ENCODE measurements at regions not wholly inside any gene's neighbourhood (a gene's known extent, or its start where the extent isn't known, plus 50 kb on each side); places are given as distances from the start of the nearest gene placed in this dataset.
A peak's percentile ranks its signal among the peaks of the same experiment; 100 is the strongest.
"Not testable (repeated sequence)": the region's sequence is repeated elsewhere in the genome, so short reads cannot be mapped to it uniquely, and the experiment has no call there.

DNA sequence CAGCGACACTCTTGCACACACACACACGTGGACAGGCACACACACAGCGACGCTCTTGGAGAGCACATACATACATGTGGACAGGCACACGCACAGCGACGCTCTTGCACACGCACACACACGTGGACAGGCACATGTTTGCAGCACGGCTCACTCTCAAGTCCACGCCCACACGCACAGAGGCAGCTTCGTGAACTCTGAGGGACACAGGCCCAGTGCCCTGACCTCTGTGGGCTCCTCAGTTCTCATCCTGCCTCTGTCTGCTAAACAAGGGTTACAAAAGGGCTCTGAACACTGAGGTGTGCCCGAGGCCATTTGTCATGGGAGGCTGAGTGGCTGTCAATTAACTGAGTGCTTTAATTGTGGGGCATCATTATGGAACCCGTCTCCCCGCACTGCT is 558.8 kb upstream of the ADAMTS16 start:
- no peak for DNase-seq

DNA sequence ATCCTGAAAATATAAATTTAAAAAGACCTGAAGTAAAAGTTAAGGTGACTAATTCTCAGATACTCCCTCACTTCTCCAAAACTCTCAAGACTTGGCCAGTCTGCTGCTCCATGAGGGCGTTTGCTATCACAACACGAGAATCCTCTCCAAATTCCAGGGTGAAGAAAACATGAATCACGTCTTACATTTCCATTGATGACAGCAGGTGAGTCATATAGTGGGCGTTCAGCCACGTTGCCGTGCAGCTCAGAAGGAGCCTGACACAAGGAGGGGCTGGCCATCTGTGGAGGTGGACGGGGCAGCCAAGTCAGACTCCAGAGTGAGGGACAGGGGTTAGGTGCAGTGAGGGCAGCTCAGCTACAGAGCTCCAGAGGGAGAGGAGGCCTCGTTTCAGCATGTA is 555.1 kb upstream of the ADAMTS16 start:
- DNase-seq, result no peak

DNA sequence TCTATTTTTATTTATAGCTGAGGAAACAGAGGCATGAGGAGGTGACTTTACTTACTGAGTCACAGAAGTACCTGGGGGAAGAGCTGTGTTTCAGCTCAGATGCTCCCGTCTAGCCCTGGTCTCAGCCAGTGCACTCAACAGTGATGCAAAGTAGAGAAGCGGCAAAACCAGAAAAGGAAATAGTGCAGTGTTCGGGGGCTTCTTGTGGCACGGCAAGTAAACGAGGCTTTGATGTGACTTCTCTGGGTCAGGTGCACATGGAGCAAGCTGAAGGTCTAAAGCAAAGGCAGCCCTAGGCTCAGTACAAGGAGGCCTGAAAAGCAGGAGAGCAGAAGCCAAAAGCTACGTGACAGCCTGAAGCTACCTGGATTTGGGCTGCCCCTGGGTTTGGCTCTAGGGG is 526.7 kb upstream of the ADAMTS16 start:
- DNase-seq, result no peak

DNA sequence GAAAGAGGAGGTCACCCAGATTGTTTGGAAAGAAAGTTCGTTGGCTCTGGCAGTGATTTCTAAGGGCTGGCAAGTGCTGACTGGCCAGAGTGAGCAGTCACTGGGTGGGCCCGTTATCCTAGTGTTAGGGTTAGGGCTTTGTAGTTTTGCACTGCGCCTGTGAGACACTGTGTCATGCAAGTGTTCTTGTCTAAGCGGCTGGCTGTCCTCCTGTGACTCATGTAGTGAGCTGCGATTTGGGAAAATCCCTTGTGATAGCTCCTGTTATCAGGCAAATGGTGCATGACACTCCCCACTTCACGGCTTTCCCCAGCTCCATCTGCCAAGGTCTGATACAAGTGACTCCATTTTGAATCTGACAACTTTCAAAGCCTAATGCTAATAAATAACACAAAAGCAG is 526.0 kb upstream of the ADAMTS16 start:
- no peak for DNase-seq

DNA sequence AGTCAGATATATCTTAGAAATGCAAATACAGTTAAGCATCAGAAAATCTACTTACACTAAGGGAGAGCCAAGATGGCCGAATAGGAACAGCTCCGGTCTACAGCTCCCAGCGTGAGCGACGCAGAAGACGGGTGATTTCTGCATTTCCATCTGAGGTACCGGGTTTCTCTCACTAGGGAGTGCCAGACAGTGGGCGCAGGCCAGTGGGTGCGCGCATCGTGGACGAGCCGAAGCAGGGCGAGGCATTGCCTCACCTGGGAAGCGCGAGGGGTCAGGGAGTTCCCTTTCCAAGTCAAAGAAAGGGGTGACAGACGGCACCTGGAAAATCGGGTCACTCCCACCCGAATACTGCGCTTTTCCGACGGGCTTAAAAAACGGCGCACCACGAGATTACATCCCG is 524.8 kb upstream of the ADAMTS16 start:
- DNase-seq, result not testable (repeated sequence)

DNA sequence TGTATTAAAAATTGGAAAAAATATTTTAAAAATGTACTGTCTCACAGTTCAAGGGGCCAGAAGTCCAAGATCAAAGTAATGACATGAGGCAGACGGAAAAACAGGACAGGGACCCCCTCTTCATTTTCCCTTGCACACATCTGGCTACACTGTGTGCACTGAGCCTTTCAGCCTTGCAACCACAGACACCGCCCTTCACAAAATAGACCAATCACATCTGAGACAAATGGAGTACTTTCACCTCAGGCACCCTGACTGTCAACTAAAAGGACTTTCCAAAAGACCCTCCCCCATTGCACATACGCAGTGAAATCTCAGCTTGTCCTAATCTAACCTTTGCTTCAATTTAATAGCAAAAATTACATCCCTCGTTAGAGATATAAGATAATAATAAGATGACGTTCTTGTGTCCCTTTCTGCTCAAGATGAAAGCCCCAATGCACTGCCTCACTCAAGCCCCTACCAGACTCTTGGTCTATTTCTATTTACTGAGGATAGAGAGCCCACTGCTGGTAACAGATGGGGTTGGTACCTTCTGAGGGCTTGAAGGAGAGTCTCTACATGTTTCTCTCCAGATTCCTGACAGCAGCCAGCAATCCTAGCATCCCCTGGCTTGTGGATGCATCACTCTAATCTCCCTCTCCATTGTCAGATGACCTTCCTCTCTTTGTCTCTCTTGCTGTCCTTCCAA is 514.8 kb upstream of the ADAMTS16 start:
- DNase-seq, result no peak

DNA sequence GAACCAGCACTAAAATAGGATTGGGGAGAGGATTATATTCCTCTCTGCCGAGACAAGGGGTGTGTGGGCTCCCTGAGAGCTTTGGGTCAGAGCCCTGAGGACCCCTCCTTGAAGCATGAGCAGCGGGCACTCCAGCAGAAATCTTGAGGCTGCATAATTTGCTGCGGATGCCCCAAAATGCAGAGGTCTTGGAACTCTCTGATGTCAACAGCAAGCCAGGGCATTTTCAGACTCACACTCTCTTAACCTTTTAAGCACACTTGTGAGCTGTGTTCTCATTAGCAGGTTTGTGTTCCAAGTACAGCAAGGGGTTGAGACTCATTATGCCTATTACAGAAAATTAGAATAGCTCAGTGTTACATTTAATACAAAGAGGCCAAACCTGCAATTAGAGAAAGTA is 513.0 kb upstream of the ADAMTS16 start:
- peak; percentile 40 for DNase-seq

DNA sequence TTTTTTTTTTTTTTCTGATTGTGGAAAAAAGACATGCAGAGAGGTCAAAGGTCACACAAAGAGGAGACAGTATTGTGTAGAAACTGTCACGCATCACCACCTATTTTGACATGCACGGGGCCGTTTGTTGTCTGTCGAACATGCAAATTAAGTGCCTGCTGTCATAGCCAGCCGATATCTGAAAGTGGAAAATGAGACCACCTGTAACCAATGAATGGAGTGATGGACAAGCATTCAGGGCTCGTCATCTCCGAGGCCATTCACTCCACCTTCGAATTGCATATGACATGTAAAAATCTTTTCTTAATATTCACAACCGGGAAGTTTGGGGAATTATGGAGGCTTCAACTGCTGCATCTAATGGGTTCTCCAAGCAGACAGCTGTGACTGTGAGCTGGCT is 512.2 kb upstream of the ADAMTS16 start:
- DNase-seq, result peak; percentile 44

DNA sequence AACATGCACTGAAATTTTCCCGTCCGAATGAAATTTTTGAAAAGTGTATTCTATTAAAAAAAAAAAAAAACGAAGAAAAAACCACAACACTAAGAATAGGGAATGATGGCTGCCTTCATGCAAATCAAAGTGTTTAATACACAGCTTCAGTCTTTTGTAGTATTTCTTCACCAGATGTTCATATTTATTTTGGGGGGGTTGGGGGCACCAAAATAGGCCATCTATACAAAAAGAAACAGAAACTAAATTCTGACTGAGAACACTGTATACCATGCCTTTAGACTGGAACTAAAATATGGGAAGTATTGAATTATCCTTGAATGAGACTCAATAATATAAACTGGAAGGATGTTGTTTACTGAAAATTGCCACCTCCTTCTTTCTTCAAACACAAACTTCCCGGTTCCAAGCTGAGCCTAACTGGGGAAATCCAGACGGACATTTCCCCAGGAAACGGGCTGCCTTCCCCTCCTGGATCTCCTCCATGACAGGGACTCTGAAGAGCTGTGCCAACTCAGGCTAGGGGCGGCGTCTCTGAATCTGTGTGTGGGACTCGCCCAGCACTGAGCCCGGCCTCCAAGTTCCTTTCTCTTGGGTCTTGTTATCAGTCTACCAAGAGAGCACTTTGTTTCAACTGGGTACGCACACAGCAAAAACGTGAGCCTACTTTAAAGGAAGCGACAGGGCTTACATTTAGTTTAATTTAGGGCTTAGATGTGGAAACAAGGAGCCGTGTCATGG is 511.3 kb upstream of the ADAMTS16 start:
- no peak for DNase-seq

DNA sequence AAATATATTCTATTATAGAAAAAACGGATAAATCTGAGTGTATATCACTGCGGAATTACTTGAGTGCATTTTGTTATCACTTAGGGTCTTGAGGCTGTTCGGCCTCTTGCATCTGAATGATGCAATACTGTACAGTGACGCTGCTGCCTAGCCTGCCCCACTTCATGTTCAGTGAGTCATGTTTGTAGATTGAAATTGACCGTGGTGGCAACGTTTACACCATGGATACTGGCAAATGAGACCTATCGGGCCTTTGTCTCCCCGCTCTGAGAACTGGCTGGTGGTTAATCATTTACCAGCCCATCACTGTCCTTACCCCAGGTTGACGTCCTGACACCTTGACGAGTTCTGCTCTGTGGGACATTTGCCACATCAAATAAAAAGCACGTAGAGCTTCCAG is 510.1 kb upstream of the ADAMTS16 start:
- DNase-seq, result peak; percentile 66

DNA sequence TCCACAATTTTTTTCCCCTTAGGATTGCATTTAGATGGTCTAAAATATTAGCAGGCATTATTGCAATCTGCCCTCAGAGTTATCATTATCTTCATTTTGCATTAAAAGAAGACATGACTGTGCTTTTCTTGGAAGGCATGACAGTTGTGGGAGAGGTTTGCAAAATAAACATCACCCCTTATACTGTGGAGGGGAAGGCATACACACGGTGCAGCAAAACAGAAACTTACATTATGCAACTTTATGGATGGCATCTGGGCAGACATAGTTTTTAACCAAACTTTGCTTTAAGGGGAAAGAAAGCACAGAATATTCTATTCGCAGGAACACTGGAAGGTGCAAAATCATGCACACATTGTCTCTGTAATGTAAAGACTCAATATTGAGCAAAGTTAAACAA is 505.8 kb upstream of the ADAMTS16 start:
- no peak for DNase-seq

DNA sequence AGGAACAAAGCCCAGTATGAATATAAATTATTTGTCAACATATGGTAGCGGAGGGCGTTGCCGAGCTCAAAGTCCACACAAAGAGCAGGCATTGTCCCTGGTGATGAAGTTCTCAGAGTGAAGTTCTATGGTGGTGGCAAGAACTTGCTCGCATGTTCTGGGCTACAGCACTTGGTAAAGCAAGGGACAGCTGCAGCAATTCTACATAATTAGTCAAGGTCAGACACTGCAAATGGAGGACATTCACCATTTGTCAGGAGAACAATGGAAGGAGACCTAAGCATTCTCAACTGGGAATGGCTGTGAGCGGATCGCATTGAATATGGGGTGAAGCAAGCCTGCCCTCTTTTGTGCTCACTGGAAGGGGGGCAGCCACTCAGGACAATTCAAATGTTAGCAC is 503.8 kb upstream of the ADAMTS16 start:
- DNase-seq, result no peak

DNA sequence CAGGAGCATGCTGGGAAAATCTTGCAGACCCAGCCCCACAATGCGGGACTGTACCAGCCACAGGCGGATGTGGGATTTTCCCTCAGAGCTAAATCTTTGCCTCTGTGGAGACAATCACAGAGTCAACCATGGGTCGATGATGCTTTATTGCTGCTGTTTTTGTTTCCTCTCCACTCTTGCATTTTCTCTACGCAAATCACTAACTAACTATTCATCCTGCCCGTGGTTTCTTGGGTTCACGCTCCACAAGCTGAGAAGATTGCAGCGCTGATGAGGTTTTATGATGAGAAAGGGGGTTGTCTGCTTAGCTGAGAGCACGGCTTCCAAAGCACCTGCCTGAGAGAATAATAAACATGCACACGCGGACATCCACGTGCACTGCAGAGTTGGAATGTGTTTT is 500.2 kb upstream of the ADAMTS16 start:
- DNase-seq, result peak; percentile 63

DNA sequence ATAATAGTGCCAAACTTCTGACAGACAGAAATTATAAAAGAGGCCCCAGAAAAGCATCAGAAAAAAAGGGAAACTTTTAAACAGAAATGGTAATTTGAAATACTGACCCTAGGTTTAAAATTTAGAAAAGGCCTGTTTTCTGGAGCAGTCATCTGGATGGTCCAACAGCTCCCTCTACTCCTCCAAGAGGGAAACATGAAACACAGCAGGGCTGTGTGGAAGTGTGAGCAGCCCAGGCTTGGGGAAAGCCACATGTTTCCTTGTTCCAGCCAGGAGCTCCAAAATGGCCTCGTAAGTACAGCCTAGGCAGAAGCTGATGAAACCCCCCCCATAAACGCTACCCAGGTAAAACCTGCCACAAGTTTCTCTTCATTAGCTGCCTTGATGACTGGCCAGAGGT is 499.3 kb upstream of the ADAMTS16 start:
- no peak for DNase-seq

DNA sequence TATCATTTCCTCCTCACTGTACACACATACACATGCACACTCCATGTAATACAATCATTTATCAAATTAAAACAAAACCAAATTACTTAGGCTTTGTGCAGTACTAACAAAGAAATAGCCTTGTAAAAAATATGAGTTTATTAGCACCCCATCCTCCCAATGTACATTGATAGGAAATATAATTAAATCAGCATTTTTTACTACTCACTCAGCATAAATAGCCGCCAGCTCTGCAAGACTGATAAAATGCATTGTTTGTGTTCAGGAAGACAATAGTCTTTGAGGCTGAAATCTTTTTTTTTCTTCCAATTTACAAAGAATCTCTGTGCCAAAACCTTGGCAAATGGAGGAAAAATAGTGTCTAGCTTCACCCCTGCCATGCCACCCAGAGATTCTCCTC is 497.6 kb upstream of the ADAMTS16 start:
- DNase-seq, result no peak

DNA sequence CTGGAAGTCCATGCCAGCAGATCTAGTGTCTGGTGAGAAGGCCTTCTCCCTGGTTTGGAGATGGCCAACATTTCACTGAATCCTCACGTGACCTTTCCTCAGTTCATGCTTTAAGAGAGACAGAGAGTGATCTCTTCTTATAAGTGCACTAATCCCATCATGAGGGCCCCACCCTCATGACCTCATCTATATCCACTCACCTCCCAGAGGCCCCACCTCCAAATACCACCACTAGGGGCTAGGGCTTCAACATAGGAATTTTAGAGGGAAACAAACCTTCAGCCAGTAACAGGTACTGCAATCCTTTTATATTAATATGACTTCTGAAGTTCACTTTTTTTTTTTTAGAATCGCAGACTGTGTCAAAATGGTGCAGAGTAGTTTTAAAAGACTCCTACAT is 496.9 kb upstream of the ADAMTS16 start:
- no peak for DNase-seq

DNA sequence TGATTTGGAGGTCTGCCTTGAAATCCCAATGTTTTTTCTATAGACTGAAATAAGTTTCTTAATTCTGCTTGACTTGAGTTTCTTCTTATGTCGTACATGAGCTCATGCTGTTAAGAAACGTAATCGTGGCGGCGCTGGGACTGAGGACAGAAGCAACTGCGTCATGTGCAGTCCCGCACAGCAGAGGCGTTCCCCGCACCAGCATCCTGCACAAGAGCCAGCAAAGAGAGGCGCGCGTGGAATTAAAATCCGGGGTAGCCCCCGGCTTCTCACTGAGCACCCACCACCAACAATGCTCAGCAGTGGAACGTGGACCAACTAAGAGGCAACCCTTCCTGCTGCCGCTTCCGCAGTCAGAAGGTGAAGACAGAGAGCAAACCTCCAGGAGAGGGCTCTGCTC is 496.2 kb upstream of the ADAMTS16 start:
- DNase-seq, result no peak

DNA sequence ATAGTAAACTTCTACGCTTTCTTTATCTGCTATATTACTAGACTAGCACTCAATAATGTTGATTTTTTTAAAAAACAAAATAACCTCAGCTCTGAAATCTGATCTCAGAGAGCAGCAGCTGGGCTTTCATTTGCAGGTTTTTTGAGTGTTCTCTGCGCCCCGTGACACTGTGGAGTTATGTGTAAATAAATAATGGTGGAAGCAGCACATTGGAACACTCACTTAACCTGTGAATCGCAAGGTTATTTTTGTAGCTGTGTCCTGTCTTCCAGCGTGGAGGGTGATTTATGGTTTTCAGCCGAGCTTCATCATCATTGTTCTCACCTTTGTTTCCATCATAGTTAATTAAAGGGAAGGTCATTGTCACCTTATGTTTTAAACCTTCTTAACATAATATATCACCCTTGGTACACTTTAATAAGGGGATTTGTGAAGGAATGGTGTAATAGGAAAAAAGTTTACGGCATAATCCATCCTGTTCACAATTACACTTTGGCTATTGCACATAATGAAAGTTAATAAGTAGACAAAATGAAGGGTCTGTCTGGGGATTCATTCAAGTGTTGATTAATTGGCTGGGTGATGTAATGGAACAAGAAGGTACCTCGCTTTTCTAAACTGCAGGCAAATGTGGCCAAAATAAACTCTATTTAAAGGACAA is 493.3 kb upstream of the ADAMTS16 start:
- DNase-seq, result no peak

DNA sequence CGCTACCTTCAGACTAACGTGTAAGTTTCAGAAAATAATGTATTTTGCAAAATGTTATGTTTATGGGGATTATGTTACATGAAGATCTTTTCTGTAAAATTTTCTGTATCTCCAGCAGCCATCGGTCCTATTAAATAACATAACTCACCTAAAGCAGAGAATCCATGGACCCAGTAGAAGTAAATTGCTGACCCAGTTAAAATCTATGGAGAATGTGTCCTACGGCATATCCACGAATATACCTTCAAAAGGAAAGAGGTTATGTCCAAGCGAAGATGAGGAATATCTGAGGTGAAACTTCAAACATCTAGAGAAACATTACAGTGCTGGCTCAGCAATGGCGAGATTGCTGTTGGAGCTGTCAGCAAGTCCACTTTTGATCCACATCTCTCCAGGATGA is 492.2 kb upstream of the ADAMTS16 start:
- no peak for DNase-seq

DNA sequence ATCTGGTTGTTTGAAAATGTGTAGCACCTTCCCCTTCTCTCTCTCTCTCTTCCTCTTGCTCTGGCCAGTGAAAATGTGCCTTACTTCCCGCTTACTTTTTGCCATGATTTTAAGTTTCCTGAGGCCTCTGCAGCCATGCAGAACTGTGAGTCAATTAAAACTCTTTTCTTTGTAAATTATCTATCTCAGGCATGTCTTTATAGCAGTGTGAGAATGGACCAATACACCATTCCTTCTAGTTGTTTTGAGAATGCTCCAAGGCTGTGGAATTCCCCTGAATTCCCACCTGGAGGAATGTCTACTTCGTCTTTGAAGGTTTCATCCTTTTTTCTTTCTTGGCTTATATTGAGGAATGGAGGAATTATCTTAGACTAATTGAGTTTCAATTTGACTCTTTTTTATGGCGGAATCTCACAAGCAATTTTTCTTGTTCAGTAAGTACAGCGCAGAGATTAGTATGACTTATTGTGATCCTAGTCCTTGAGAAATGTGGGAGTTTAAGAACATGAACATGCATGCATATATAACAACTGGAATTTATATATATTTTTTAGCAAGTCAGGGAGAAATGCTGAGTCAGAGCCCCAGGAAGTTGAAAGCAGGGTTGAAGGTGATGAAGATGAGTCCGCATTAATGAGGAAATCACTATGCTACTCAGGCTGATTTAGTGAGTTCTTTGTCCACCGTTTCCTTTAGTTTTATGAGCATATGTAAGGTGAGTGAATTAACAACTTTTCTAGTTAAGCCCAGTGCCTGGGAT is 488.1 kb upstream of the ADAMTS16 start:
- DNase-seq, result no peak

DNA sequence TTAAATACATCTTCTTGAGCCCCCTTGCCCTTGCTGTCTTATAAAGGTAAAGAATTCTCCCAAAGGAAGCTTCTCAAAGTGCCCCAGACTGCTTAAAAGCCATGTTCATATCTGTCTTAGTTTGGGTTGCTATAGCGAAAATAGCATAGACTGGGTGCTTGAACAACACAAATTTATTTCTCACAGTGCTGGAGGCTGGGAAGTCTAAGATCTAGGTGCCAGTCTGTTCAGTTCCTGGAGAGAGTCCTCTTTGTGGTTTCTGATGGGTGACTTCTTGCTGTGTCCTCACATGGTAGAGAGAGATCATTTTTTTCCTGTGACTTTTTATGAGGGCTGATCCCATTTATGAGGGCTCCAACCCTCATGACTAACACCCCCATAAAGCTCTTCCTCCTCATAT is 486.7 kb upstream of the ADAMTS16 start:
- no peak for DNase-seq

DNA sequence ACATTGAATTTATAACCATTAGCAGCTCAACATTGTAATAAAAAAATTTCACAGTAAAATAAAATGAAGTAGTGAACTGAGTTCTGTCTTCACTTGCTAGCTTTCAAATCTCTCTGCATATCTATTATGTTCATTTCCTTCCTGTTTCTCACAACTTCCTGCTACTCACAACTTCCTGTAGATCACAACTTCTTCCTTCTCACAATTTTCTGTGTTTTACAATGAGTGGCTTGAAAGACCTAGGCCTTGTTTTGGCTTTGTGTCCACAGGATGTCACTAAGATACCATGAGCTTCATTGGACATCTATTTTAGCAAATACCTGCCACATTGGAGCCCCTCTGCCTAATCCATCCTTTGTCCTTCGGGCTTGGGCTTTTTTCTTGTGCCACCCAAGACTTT is 480.3 kb upstream of the ADAMTS16 start:
- no peak for DNase-seq

DNA sequence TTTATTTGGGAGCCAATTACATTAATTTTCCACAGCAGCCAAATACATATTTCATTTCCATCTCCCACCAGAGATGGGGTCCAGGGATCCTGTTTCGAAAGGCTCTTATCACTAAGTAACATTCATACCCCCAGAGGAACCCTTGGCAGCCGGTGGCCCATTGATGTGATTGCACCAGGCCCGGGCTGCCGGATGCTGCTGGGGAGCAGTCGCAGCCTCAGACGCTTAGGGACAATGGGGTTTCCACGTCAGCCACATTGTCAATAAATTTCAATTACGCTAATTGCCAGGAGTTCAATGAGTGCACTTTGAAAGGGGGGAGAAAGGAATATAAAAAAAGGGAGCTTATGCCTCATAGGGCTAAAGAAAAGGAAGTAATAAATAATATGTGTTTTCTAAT is 478.8 kb upstream of the ADAMTS16 start:
- peak; percentile 82 for DNase-seq

DNA sequence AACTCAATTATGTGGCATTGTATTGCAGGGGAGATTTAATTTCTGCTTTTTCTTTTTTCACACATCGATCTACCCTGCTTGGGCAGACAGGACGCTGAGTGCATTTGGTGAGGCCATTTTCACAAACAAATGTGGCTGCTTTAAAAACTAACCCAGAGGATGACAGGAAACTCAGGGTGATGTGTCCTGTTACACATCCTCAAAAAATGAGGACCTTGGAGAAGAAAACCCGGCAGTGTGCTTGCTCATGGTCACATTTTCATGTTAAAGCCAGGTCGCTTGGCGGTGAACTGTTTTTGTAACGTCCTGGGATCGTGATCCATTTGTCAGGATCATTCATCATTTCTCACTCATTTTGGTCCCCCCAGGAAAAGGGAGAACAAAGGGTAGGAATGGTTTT is 478.3 kb upstream of the ADAMTS16 start:
- DNase-seq, result no peak
